ENCODE measurements at regions not wholly inside any gene's neighbourhood (a gene's known extent, or its start where the extent isn't known, plus 50 kb on each side); places are given as distances from the start of the nearest gene placed in this dataset.

DNA sequence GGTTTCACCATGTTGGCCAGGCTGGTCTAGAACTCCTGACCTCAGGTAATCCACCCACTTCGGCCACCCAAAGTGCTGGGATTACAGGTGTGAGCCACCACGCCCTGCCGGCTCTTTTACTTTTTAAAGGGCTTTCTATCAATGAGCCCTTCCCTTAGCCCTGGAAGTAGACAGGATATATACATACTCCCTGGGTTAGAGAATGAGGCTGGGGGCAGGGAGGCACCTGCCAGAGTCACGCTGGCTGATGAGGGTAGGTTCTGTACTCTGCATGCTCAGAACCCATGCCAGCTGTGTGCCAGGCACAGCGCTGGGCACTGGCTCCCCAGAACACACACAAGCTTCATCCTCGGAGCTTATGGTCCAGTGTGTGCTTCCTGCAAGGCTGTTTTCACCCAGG, 113.6 kb upstream of the IPO9 start:
- TF ChIP-seq, protein P1, sequence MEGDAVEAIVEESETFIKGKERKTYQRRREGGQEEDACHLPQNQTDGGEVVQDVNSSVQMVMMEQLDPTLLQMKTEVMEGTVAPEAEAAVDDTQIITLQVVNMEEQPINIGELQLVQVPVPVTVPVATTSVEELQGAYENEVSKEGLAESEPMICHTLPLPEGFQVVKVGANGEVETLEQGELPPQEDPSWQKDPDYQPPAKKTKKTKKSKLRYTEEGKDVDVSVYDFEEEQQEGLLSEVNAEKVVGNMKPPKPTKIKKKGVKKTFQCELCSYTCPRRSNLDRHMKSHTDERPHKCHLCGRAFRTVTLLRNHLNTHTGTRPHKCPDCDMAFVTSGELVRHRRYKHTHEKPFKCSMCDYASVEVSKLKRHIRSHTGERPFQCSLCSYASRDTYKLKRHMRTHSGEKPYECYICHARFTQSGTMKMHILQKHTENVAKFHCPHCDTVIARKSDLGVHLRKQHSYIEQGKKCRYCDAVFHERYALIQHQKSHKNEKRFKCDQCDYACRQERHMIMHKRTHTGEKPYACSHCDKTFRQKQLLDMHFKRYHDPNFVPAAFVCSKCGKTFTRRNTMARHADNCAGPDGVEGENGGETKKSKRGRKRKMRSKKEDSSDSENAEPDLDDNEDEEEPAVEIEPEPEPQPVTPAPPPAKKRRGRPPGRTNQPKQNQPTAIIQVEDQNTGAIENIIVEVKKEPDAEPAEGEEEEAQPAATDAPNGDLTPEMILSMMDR (IDR thresholded peaks at IDR 0.05; ENCODE audit: insufficient read depth, low read length): no peak
- TF ChIP-seq SPI1 (IDR thresholded peaks at IDR 0.05; ENCODE audit: borderline replicate concordance, low read depth) (no peak), POLR2AphosphoS5 (IDR thresholded peaks at IDR 0.05; ENCODE audit: low read depth) (no peak)
- TF ChIP-seq, protein P2, sequence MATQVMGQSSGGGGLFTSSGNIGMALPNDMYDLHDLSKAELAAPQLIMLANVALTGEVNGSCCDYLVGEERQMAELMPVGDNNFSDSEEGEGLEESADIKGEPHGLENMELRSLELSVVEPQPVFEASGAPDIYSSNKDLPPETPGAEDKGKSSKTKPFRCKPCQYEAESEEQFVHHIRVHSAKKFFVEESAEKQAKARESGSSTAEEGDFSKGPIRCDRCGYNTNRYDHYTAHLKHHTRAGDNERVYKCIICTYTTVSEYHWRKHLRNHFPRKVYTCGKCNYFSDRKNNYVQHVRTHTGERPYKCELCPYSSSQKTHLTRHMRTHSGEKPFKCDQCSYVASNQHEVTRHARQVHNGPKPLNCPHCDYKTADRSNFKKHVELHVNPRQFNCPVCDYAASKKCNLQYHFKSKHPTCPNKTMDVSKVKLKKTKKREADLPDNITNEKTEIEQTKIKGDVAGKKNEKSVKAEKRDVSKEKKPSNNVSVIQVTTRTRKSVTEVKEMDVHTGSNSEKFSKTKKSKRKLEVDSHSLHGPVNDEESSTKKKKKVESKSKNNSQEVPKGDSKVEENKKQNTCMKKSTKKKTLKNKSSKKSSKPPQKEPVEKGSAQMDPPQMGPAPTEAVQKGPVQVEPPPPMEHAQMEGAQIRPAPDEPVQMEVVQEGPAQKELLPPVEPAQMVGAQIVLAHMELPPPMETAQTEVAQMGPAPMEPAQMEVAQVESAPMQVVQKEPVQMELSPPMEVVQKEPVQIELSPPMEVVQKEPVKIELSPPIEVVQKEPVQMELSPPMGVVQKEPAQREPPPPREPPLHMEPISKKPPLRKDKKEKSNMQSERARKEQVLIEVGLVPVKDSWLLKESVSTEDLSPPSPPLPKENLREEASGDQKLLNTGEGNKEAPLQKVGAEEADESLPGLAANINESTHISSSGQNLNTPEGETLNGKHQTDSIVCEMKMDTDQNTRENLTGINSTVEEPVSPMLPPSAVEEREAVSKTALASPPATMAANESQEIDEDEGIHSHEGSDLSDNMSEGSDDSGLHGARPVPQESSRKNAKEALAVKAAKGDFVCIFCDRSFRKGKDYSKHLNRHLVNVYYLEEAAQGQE (IDR thresholded peaks at IDR 0.05; ENCODE audit: insufficient replicate concordance, low read depth): no peak

Data from HL-60 (cell line).